ENCODE measurements at regions not wholly inside any gene's neighbourhood (a gene's known extent, or its start where the extent isn't known, plus 50 kb on each side); places are given as distances from the start of the nearest gene placed in this dataset.
"Not testable (repeated sequence)": the region's sequence is repeated elsewhere in the genome, so short reads cannot be mapped to it uniquely, and the experiment has no call there.

- no peak for DNase-seq (ENCODE audit: low read depth in 3 of 3)
Measured at GRCh38 chr9:85487872-85488271, 253.9 kb downstream of the AGTPBP1 start.

DNA sequence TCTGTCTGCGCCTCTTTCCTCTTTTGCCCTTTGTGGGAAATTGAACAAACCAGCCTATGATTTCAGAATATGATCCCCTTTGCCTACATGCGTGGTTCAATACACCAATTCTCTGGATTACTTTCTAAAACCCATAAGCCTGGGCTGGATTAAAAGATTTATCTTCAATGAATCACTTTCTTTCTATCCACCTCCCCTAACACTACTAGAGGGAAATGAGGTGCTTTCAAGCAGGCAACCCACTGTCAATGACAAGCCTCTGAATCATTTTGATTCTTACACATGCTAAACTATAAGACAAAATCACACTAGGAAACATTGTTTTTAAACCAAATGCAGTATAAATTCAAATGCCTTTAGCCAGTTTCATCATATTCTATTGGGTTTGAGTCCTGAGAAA, 257.5 kb downstream of the AGTPBP1 start:
- no peak for DNase-seq (ENCODE audit: low read depth in 3 of 3)

DNA sequence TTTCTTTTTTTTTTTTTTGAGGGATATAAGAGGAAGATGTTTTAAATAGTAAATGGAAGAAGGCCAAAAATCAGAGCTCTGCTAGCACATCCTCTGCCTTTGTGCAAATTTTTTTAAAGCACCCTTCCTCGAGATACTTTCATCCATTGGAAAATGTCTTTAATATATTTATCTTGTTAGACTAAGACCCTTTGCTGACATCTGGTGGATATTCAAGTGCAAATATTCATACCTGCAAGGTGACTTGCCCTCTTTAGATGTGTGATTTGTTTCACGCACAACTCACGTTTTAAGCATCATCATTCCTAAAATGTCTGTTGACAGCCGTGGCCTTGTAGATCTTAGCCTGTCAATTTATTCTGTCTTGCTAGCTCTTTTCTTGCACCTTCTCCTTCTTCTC, 258.5 kb downstream of the AGTPBP1 start:
- no peak for DNase-seq (ENCODE audit: low read depth in 3 of 3)

- DNase-seq (ENCODE audit: low read depth in 3 of 3): no peak
Measured at GRCh38 chr9:85479305-85479704, 262.4 kb downstream of the AGTPBP1 start.

DNA sequence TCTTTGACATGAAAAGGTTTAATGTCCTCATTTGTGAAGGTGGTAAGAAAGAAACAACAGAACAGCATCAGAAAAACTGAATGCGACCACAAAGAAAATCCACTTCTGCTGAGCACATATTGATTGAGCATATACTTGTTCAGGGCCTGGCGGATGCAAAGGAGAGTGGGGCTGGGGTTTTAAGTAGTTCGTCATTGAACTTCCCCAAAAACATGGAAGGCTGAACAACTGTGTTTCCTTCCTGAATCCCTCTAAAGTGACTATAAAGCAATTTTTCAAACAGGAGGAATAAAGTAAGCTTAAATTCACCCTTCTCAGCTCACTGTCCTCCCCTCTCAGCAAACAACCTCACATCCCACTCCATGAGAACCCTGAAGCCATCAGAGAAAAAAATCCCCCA, 262.9 kb downstream of the AGTPBP1 start:
- no peak for DNase-seq (ENCODE audit: low read depth in 3 of 3)

- not testable (repeated sequence) for DNase-seq (ENCODE audit: low read depth in 3 of 3)
Measured at GRCh38 chr9:85474896-85475295, 266.9 kb downstream of the AGTPBP1 start.

DNA sequence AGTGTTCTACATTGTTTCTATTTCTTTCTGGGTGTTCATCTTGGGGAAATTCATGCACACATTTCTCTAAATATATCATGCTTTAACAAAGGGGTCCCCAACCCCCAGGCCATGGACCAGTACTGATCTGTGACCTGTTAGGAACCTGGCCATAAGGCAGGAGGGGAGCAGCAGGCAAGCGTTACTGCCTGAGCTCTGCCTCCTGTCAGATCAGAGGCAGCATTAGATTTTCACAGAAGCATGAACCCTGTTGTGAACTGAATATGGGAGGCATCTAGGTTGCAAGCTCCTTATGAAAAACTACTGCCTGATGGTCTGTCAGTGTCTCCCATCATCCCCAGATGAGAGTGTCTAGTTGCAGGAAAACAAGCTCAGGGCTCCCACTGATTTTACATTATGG, 270.0 kb downstream of the AGTPBP1 start:
- no peak for DNase-seq (ENCODE audit: low read depth in 3 of 3)

- DNase-seq (ENCODE audit: low read depth in 3 of 3): no peak
Measured at GRCh38 chr9:85469041-85469440, 272.7 kb downstream of the AGTPBP1 start.

GRCh38 chr9:85466834-85467233, 274.9 kb downstream of the AGTPBP1 start:
- no peak for DNase-seq (ENCODE audit: low read depth in 3 of 3)

- not testable (repeated sequence) for DNase-seq (ENCODE audit: low read depth in 3 of 3)
Measured at GRCh38 chr9:85458114-85458864, 283.5 kb downstream of the AGTPBP1 start.

GRCh38 chr9:85453850-85454249, 287.9 kb downstream of the AGTPBP1 start:
- DNase-seq (ENCODE audit: low read depth in 3 of 3): no peak

GRCh38 chr9:85452841-85453240, 288.9 kb downstream of the AGTPBP1 start:
- DNase-seq (ENCODE audit: low read depth in 3 of 3): no peak

GRCh38 chr9:85451680-85452079, 290.1 kb downstream of the AGTPBP1 start:
- no peak for DNase-seq (ENCODE audit: low read depth in 3 of 3)

GRCh38 chr9:85445887-85446286, 295.9 kb downstream of the AGTPBP1 start:
- DNase-seq (ENCODE audit: low read depth in 3 of 3): no peak

DNA sequence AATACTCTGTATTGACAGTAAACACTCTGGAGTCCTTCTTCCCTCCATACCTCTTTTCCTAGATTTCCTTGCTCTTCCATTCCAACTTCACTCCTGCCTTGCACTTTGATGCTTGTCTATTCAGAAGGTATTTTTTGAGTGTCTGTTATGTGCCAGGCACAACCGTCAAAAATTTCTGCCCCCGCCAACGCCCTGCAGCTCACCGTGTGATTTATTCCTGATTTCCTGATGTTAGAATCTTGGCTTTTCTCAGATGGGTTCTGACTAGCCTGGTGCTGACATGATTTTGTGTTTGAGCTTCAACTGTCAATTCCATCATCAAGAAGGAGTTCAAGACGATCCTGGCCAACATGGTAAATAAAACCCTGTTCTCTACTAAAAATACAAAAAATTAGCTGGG, 297.5 kb downstream of the AGTPBP1 start:
- no peak for DNase-seq (ENCODE audit: low read depth in 3 of 3)

DNA sequence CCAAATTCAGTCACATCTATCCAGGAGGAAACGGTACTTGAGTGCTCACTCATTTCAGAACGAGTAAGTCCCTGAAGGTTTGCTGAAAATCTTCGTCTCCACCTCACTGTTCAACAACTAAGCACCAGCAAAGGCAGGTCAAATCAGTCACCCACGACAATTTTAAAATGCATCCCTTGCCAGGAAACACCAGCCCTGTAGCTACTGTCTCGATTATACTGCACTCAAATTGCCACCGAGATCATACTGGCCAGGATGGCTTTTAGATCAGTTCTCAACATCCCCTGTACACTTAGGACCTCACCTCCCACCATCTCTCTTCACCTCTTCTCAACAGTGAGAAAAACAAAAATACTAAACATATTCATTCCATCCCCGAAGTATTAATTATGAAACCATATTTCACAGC, 298.6 kb downstream of the AGTPBP1 start:
- no peak for DNase-seq (ENCODE audit: low read depth in 3 of 3)

GRCh38 chr9:85439791-85440190, 302.0 kb downstream of the AGTPBP1 start:
- no peak for DNase-seq (ENCODE audit: low read depth in 3 of 3)

DNA sequence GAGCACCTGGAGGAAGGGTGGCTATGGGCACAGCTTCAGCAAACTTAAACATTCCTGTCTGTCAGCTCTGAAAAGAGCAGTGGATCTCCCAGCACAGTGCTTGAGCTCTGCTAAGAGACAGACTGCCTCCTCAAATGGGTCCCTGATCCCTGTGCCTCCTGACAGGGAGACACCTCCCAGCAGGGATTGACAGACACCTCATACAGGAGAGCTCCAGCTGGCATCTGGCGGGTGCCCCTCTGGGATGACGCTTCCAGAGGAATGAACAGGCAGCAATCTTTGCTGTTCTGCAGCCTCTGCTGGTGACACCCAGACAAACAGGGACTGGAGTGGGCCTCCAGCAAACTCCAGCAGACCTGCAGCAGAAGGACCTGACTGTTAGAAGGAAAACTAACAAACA, 307.8 kb downstream of the AGTPBP1 start:
- not testable (repeated sequence) for DNase-seq (ENCODE audit: low read depth in 3 of 3)

GRCh38 chr9:85433551-85433950, 308.2 kb downstream of the AGTPBP1 start:
- DNase-seq (ENCODE audit: low read depth in 3 of 3): not testable (repeated sequence)

GRCh38 chr9:85433046-85433445, 308.7 kb downstream of the AGTPBP1 start:
- DNase-seq (ENCODE audit: low read depth in 3 of 3): no peak

GRCh38 chr9:85432599-85432998, 309.2 kb downstream of the AGTPBP1 start:
- DNase-seq (ENCODE audit: low read depth in 3 of 3): no peak

GRCh38 chr9:85431339-85432102, 310.2 kb downstream of the AGTPBP1 start:
- no peak for DNase-seq (ENCODE audit: low read depth in 3 of 3)

- no peak for DNase-seq (ENCODE audit: low read depth in 3 of 3)
Measured at GRCh38 chr9:85430659-85431338, 311.0 kb downstream of the AGTPBP1 start.
